Lung (tissue), 11 donors: ENCODE measurements at regions not wholly inside any gene's neighbourhood (a gene's known extent, or its start where the extent isn't known, plus 50 kb on each side); places are given as distances from the start of the nearest gene placed in this dataset.

Source experiments
- ATAC-seq: fragments of 200-7000 bp; cut with Tn5 transposase; one replicate; pipeline ENCODE4 v1.9.1; 2020; ENCODE audit warnings: moderate number of reproducible peaks; ENCODE audit not compliant: insufficient read depth, low FRiP score
- DNase-seq, 3 donors: peaks; one replicate each; pipeline ENCODE4 v3.0.0-alpha.2; 2013 to 2017
- H3K27ac ChIP-seq, 2 donors: one replicate each; pipeline ENCODE4 v1.5.1; 2013; ENCODE audit warnings: mild to moderate bottlenecking in 2 of 2, moderate library complexity in 2 of 2, control low read depth in 1 of 2, inconsistent platforms in 1 of 2, low read depth in 1 of 2, low read length in 1 of 2
- H3K27me3 ChIP-seq, 3 donors: one replicate each; pipeline ENCODE4 v1.5.1; 2013; ENCODE audit warnings: low read length in 2 of 3; ENCODE audit not compliant: control insufficient read depth in 3 of 3, insufficient read depth in 3 of 3
- H3K36me3 ChIP-seq, 4 donors: one replicate each; pipeline ENCODE4 v1.5.1; 2013; ENCODE audit warnings: low read length in 4 of 4, mild to moderate bottlenecking in 1 of 4, moderate library complexity in 1 of 4; ENCODE audit not compliant: control insufficient read depth in 4 of 4, insufficient read depth in 4 of 4
- H3K4me1 ChIP-seq, 5 donors: one replicate each; pipeline ENCODE4 v1.5.1; 2013; ENCODE audit warnings: low read length in 5 of 5, mild to moderate bottlenecking in 2 of 5, moderate library complexity in 1 of 5; ENCODE audit not compliant: control insufficient read depth in 5 of 5, insufficient read depth in 5 of 5
- H3K4me3 ChIP-seq: one replicate; pipeline ENCODE4 v1.5.1; 2013; ENCODE audit warnings: mild to moderate bottlenecking, control low read depth, moderate library complexity
- H3K9ac ChIP-seq, 2 donors: one replicate each; pipeline ENCODE4 v1.5.1; 2013; ENCODE audit warnings: low read length in 2 of 2, control low read depth in 1 of 2; ENCODE audit not compliant: insufficient read depth in 1 of 2
- H3K9me3 ChIP-seq, 4 donors: one replicate each; pipeline ENCODE4 v1.5.1; 2013; ENCODE audit warnings: low read length in 3 of 4, mild to moderate bottlenecking in 1 of 4, moderate library complexity in 1 of 4; ENCODE audit not compliant: control insufficient read depth in 4 of 4, insufficient read depth in 3 of 4
- CTCF ChIP-seq: IDR thresholded peaks from 2 replicates; pipeline ENCODE4 v1.5.1; 2012; ENCODE audit warnings: mild to moderate bottlenecking; ENCODE audit errors: control extremely low read depth, extremely low read depth
- WGBS, 2 donors: extraction: QIAGEN DNeasy Blood & Tissue Kit; methylation state at CpG; one replicate each; pipeline ENCODE4 v1.1.7; 2013; 5-methylcytosine and 5-hydroxymethylcytosine counted together
- donor health status: control.
- donor health status: control.
- donor health status: Bipolar disorder and iron deficiency.
- donor health status: healthy.
- donor health status: DM: yes; HTN: yes; CAD: no.

- no peak for DNase-seq
- H3K9me3 ChIP-seq: no peaks in the 10 kb centered on the region
- H3K27me3 ChIP-seq: no peaks in the 10 kb centered on the region
- WGBS, 2 donors: 73 to 78% methylated on average over 3 of the region's 3 CpGs
- H3K9ac ChIP-seq: no peak overlapping the region
- no peaks in the 10 kb centered on the region for H3K4me1 ChIP-seq
- TF ChIP-seq CTCF: no peak
- H3K4me3 ChIP-seq: no peak overlapping the region
- no peak overlapping the region for H3K27ac ChIP-seq
- no peaks in the 10 kb centered on the region for H3K36me3 ChIP-seq
- no peak for ATAC-seq
Measured at GRCh38 chr15:62231856-62232255, 66.8 kb upstream of the C2CD4B start.

- Histone ChIP-seq H3K27ac (no peak overlapping the region), H3K4me3 (no peak overlapping the region), H3K4me1 (no peaks in the 10 kb centered on the region), H3K9me3 (peaks cover 0 to 5% (median 1%) of the 10 kb centered on the region in 4 donors), H3K27me3 (no peaks in the 10 kb centered on the region), H3K9ac (no peak overlapping the region), H3K36me3 (no peaks in the 10 kb centered on the region)
- no peak for DNase-seq
- TF ChIP-seq CTCF: no peak
- 92 to 95% methylated on average over 5 of the region's 5 CpGs for WGBS, 2 donors
- no peak for ATAC-seq
Measured at GRCh38 chr15:62240121-62241096, 75.3 kb upstream of the C2CD4B start.

- Histone ChIP-seq H3K36me3 (no peaks in the 10 kb centered on the region), H3K9me3 (peaks cover 0 to 5% (median 1%) of the 10 kb centered on the region in 4 donors), H3K4me1 (no peaks in the 10 kb centered on the region), H3K27ac (no peak overlapping the region), H3K9ac (no peak overlapping the region), H3K4me3 (no peak overlapping the region), H3K27me3 (no peaks in the 10 kb centered on the region)
- DNase-seq (peak in 2 of 3 donors; percentile 1 to 3), ATAC-seq (no peak)
- TF ChIP-seq CTCF: no peak
- 75 to 83% methylated on average over 5 of the region's 5 CpGs for WGBS, 2 donors
Measured at GRCh38 chr15:62241135-62241770, 76.2 kb upstream of the C2CD4B start.
